HG03575 (cell line): ENCODE measurements at regions not wholly inside any gene's neighbourhood (a gene's known extent, or its start where the extent isn't known, plus 50 kb on each side); places are given as distances from the start of the nearest gene placed in this dataset.

Experiments
- ATAC-seq: cut with Tn5 transposase; IDR thresholded peaks from one replicate; pipeline ENCODE4 v1.9.1; 2021; ENCODE audit not compliant: unreplicated experiment, insufficient number of reproducible peaks, low FRiP score; ENCODE audit errors: extremely low read depth

GRCh38 chr1:198922638-198923430 lies 284.0 kb downstream of the PTPRC start:
- peak; percentile 60 for ATAC-seq

- no peak for ATAC-seq
Measured at GRCh38 chr1:198923993-198924392, 285.2 kb downstream of the PTPRC start.

- no peak for ATAC-seq
Measured at GRCh38 chr1:198925567-198925966, 286.7 kb downstream of the PTPRC start.

- no peak for ATAC-seq
Measured at GRCh38 chr1:198927129-198927528, 288.3 kb downstream of the PTPRC start.

GRCh38 chr1:198929111-198929604 lies 290.3 kb downstream of the PTPRC start:
- no peak for ATAC-seq

- no peak for ATAC-seq
Measured at GRCh38 chr1:198929961-198930599, 291.2 kb downstream of the PTPRC start.

GRCh38 chr1:198932351-198932991 lies 293.6 kb downstream of the PTPRC start:
- no peak for ATAC-seq

GRCh38 chr1:198933515-198934222 lies 294.8 kb downstream of the PTPRC start:
- ATAC-seq, result no peak

- ATAC-seq, result no peak
Measured at GRCh38 chr1:198934426-198934825, 295.6 kb downstream of the PTPRC start.

- no peak for ATAC-seq
Measured at GRCh38 chr1:198934901-198935305, 296.1 kb downstream of the PTPRC start.

GRCh38 chr1:198935306-198935921 lies 296.6 kb downstream of the PTPRC start:
- ATAC-seq, result no peak

GRCh38 chr1:198936371-198937083 lies 297.7 kb downstream of the PTPRC start:
- no peak for ATAC-seq

- peak; percentile 86 for ATAC-seq
Measured at GRCh38 chr1:198937231-198938031, 298.6 kb downstream of the PTPRC start.

GRCh38 chr1:198939286-198939685 lies 300.4 kb downstream of the PTPRC start:
- ATAC-seq, result no peak

- no peak for ATAC-seq
Measured at GRCh38 chr1:198939956-198940355, 301.1 kb downstream of the PTPRC start.

- ATAC-seq, result no peak
Measured at GRCh38 chr1:198942466-198942865, 303.6 kb downstream of the PTPRC start.

GRCh38 chr1:198943484-198944187 lies 304.8 kb downstream of the PTPRC start:
- ATAC-seq, result no peak
